IMR-90 (cell line): ENCODE measurements at regions not wholly inside any gene's neighbourhood (a gene's known extent, or its start where the extent isn't known, plus 50 kb on each side); places are given as distances from the start of the nearest gene placed in this dataset.

ENCODE experiments used
- BHLHE40 ChIP-seq: fragments of 150-350 bp; IDR thresholded peaks from 2 replicates; pipeline ENCODE4 v1.6.1; 2016; ENCODE audit warnings: mild to moderate bottlenecking, low read depth, low read length
- CEBPB ChIP-seq: IDR thresholded peaks from 2 replicates; pipeline ENCODE4 v1.6.1; 2012; ENCODE audit warnings: low read depth, low read length, improper control_type of control experiment
- FOS ChIP-seq: fragments of 150-350 bp; IDR thresholded peaks from 2 replicates; pipeline ENCODE4 v1.6.1; 2016; ENCODE audit warnings: low read depth, low read length
- MAZ ChIP-seq: IDR thresholded peaks from 2 replicates; pipeline ENCODE4 v1.6.1; 2012; ENCODE audit warnings: low read depth, mild to moderate bottlenecking, low read length, improper control_type of control experiment, moderate library complexity, borderline replicate concordance
- MXI1 ChIP-seq: IDR thresholded peaks from 2 replicates; pipeline ENCODE4 v1.6.1; 2012; ENCODE audit warnings: low read depth, mild to moderate bottlenecking, low read length, moderate library complexity, borderline replicate concordance
- POLR2A ChIP-seq: IDR thresholded peaks from 2 replicates; pipeline ENCODE4 v1.6.1; 2012; ENCODE audit warnings: mild to moderate bottlenecking, low read depth, low read length
- RAD21 ChIP-seq: IDR thresholded peaks from 2 replicates; pipeline ENCODE4 v1.6.1; 2012; ENCODE audit warnings: low read length, improper control_type of control experiment
- RCOR1 ChIP-seq: IDR thresholded peaks from 2 replicates; pipeline ENCODE4 v1.6.1; 2012; ENCODE audit warnings: mild to moderate bottlenecking, low read length, improper control_type of control experiment; ENCODE audit not compliant: insufficient replicate concordance
- RFX5 ChIP-seq: IDR thresholded peaks from 2 replicates; pipeline ENCODE4 v1.8.0; 2012; ENCODE audit warnings: low read depth, mild to moderate bottlenecking, low read length, moderate library complexity
- SMC3 ChIP-seq: fragments of 150-350 bp; IDR thresholded peaks from 2 replicates; pipeline ENCODE4 v1.6.1; 2016; ENCODE audit warnings: low read depth, mild to moderate bottlenecking, antibody characterized with exemption, low read length, moderate library complexity
- TF ChIP-seq, protein P1 (sequence below): fragments of 150-350 bp; IDR thresholded peaks from 2 replicates; pipeline ENCODE4 v1.6.1; 2017; ENCODE audit warnings: mild to moderate bottlenecking, antibody characterized with exemption, low read length, low read depth
- TF ChIP-seq, protein P2 (sequence below): conservative IDR thresholded peaks from 2 replicates; pipeline ENCODE4 v1.5.1; 2012; ENCODE audit warnings: mild to moderate bottlenecking, low read depth, low read length, improper control_type of control experiment
- TF ChIP-seq, protein P3 (sequence below): fragments of 150-350 bp; IDR thresholded peaks from 2 replicates; pipeline ENCODE4 v1.6.1; 2016; ENCODE audit warnings: low read depth, mild to moderate bottlenecking, low read length, moderate library complexity, borderline replicate concordance

DNA sequence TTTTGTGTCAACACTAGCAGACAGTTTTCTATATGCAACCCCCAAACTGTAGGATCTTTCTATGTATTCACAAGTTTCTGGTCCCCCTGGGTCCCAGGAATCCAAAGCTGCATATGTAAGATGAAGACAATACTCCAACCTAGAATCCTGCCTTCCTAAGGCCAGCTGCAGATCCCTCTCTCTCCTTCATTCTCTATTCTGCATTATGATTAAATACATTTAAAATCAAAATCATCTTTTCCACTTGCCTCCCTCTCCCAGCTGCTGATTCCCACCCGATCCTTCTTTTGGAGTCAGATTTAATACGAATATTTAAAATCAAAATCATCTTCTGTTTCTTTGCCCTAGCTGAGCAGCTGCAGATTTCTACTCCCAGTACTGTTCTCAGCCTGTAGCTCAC lies 783.0 kb upstream of the ZEB2 start:
- TF ChIP-seq, protein P1, sequence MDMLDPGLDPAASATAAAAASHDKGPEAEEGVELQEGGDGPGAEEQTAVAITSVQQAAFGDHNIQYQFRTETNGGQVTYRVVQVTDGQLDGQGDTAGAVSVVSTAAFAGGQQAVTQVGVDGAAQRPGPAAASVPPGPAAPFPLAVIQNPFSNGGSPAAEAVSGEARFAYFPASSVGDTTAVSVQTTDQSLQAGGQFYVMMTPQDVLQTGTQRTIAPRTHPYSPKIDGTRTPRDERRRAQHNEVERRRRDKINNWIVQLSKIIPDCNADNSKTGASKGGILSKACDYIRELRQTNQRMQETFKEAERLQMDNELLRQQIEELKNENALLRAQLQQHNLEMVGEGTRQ, result no peak
- TF ChIP-seq, protein P2, sequence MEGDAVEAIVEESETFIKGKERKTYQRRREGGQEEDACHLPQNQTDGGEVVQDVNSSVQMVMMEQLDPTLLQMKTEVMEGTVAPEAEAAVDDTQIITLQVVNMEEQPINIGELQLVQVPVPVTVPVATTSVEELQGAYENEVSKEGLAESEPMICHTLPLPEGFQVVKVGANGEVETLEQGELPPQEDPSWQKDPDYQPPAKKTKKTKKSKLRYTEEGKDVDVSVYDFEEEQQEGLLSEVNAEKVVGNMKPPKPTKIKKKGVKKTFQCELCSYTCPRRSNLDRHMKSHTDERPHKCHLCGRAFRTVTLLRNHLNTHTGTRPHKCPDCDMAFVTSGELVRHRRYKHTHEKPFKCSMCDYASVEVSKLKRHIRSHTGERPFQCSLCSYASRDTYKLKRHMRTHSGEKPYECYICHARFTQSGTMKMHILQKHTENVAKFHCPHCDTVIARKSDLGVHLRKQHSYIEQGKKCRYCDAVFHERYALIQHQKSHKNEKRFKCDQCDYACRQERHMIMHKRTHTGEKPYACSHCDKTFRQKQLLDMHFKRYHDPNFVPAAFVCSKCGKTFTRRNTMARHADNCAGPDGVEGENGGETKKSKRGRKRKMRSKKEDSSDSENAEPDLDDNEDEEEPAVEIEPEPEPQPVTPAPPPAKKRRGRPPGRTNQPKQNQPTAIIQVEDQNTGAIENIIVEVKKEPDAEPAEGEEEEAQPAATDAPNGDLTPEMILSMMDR, result no peak
- TF ChIP-seq RCOR1, result no peak
- no peak for TF ChIP-seq POLR2A
- no peak for TF ChIP-seq RAD21
- TF ChIP-seq CEBPB, result no peak
- no peak for TF ChIP-seq MXI1
- TF ChIP-seq MAZ, result no peak
- TF ChIP-seq, protein P3, sequence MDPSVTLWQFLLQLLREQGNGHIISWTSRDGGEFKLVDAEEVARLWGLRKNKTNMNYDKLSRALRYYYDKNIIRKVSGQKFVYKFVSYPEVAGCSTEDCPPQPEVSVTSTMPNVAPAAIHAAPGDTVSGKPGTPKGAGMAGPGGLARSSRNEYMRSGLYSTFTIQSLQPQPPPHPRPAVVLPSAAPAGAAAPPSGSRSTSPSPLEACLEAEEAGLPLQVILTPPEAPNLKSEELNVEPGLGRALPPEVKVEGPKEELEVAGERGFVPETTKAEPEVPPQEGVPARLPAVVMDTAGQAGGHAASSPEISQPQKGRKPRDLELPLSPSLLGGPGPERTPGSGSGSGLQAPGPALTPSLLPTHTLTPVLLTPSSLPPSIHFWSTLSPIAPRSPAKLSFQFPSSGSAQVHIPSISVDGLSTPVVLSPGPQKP, result no peak
- no peak for TF ChIP-seq FOS
- TF ChIP-seq SMC3, result no peak
- TF ChIP-seq RFX5, result no peak
- no peak for TF ChIP-seq BHLHE40
